Femur (tissue), 1 donor: ENCODE measurements at regions not wholly inside any gene's neighbourhood (a gene's known extent, or its start where the extent isn't known, plus 50 kb on each side); places are given as distances from the start of the nearest gene placed in this dataset.
"Not testable (repeated sequence)": the region's sequence is repeated elsewhere in the genome, so short reads cannot be mapped to it uniquely, and the experiment has no call there.

Experiments
- DNase-seq: peaks from one replicate; pipeline ENCODE4 v3.0.0-alpha.2; 2017

DNA sequence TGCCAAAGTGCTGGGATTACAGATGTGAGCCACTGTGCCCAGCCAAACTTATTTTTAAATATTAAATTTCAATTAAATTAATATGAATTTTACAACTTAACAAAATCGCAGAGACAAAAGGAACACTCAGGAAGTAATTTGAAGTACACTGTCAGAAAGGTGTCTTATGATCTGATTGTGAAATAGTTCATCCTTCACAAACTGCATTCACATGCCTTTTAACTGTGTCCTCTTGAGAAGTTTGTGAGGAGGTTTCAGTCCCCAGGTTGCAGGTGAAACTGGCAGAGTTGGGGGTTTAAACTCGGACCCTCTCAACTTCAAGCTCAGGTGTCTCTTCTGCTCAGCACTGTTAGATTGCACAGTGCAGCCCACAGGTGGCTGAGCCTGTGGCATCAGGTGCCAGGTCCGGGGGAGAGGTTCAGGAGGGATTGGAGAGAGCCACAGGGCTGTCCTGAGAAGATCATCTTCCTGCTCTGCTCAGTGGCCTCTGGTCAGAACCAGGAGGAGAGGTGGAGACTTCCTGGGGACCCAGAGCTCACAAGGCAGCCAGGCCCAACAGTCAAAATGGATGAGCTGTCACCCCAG, 152.3 kb upstream of the RAB4A start:
- DNase-seq, result no peak

GRCh38 chr1:229119161-229119560, 151.8 kb upstream of the RAB4A start:
- DNase-seq, result no peak

- DNase-seq, result no peak
Observed at GRCh38 chr1:229119876-229120275, 151.0 kb upstream of the RAB4A start.

DNA sequence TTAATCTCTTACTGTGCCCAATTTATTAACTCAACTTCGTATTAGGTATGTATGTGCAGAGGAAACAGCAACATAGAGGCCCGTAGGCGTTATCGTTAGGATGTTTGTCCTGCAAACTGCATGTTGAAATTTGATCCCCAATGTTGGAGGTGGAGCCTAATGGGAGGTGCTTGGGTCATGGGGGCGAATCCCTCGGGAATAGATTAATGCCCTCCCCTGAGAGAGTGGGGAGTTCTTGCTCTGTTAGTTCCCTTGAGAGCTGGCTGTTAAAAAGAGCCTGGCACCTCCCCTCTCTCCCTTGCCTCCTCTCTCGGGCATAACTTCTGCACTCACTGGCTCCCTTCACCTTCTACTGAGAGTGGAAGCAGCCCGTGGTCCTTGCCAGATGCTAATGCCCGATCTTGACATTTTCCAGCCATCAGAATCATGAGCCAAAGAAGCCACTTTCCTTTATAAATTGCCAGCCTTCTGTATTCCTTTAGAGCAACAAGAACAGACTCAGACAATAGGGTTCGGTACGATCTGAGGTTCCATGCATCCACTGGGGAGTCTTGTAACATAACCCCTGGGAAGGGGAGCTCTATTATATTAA, 149.0 kb upstream of the RAB4A start:
- DNase-seq, result no peak

DNA sequence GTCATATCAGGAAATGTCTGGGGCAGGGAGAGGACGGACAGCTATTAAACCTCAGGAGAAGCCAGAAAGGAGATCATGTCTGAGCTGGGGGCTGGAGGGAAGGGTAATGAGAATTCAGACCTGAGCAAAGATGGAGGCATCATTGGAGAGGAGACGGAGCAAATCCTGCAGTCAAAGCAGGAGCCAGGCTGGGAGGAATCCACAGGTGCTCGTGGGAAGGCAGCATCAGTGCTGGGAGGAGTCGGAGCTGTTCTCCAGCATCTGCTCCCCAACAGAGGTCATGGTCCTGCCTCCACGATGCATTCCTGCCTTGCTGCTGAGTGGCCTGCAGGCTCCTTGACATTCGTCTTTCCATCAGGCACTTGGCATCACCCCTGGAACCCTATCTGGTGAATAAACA, 148.3 kb upstream of the RAB4A start:
- no peak for DNase-seq

DNA sequence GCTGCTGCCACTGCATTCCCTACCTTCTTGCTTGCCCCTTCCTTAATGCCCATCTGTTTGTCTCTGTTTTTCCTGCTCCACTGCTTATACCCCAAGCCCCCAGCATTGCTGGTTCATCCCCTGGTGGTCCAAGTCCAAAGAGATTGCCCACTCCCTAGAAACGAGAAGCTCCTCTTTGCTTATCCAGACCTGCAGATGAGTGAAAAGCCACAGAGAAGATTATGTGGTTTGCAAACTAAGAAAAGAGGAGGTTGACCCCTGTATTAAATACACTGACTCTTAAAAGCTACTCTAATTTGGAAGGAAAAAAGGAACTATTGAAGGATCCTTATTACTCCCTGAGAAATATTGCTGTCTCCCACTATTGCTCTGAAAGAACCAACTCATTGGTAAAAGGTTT, 146.8 kb upstream of the RAB4A start:
- DNase-seq, result no peak

DNA sequence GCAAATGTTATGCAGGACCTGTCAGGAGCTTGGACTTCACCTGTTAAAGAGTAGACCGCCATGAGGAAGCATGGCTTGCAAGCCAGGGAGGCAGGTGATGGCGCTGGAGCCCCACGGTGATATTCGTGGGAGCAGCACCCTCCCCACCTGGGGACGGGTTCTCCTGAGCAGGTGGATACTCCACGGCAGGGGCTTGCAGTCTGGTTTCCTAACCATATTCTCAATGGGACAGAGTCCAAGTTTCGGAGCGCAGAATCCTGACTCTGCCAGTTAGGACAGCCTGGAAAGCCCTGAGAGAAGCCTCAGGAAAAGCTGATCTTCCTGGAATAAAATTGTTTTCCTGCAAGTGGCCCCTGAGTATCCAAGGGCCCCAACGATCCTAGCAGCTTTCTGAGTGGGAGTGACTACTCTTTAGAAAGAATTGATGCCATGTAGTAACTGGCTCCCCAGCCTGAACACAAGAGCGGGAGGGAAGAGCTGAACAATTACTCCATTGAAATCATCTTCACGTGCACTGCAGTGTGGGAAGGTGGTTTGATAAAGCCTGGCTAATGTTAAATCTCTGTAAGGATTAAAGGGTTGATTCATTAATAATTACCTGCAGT, 146.3 kb upstream of the RAB4A start:
- DNase-seq, result no peak

GRCh38 chr1:229127301-229127700, 143.6 kb upstream of the RAB4A start:
- DNase-seq, result no peak

GRCh38 chr1:229128066-229128608, 142.8 kb upstream of the RAB4A start:
- DNase-seq, result no peak

DNA sequence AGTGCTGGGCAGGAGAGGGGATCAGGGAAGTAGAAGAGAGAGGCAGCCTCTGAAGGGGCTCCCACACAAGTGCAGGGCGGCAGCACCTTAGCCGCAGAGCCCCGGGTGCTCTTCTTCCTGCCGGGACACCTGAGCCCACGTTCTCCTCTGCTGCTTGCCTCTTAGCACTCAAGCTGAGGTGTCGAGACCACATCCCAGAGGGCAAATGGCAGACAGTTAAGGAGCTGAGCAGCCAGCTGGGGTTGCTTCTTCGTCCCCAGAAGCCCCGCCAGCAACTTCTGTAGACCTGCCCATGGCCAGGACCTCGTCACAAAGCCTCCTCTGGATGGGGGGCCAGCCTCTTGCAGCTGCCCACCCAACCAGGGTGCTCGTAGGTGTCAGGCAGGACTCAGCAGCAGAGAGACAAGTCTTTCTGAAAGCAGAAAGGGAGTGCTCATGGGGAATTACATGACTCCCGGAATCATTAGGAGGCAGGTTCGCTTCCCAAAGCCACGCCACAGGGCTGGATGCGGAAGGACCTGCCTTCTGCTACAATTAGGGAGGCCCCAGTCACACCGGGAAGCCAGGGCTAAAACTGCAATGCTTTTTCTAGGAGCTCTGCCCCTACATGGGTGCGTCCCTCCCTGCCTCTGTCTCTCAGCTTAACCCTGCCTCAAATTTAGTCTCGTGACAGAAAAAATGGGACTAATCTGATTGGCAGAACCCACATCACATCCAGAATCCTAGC, 141.4 kb upstream of the RAB4A start:
- DNase-seq, result no peak

DNA sequence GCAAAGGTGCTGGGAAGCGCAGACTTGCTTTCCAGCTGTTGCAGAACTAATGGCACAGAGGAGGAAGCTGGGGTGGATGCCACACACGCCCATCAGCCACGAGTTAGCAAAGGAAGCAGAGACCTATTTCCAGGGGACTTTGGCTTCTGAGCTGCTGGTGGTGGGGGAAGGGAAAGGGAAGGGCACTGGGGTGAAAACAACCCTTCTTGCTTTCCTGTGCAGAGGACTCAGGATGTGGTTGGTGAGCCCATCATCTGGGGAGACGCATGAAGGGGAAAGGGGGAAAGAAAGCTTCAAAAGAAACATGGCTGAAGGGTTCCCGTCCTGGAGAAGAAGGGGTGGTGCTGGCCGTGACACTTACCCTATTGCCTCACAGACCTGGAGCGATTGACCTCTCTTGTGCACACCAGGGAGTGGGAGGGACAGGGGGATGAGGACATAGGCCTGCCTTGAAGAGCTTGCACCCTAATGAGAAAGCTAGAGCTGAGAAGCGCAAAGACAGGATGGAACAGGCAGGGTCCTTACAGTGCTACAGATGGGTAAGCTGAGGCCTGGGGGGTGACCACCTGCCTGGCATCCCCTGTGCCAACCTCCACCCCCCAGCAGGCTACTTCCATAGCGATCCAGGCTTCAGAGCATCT, 140.8 kb upstream of the RAB4A start:
- peak; percentile 51 for DNase-seq

DNA sequence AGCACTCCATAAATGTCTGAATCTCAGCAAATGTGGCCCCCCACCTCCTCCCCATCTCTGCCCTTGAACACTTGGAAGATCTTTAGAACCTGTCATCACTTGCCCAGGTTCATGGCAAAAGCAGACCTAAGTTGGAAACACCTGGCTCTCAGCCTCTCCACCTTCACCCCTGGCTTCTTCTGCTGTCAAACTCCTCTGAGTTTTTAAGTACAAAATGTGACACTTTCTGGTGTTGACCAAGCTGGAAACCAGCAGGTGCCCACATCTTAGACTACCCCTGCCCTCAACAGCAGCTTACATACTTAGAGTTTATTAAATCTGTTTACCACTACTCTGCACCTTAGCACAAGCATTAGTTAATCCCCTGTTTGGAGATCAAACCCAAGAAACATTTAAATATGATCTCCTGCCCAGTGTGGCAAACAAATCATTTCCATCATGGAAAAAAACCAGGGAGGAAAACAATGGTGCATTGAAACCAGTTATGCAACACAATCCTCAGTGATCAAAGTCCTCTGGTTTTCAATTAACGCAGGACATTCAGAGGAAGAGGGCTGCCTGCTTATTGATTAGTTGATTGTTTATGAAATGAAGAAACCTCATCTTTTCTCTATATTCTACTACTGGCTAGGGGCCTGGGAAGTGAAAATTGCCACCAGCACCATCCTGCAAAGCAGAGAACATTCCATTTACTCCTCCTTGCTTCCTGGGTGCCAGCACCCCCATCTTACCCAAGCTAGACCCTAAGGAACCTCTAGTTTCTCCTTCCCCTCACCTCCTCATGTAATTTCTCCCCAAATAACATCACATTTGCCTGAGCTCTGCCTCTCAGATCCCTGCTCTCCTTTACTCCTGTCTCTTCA, 139.4 kb upstream of the RAB4A start:
- DNase-seq, result no peak

GRCh38 chr1:229132106-229132443, 138.8 kb upstream of the RAB4A start:
- DNase-seq, result no peak

- DNase-seq, result no peak
Observed at GRCh38 chr1:229132706-229133105, 138.2 kb upstream of the RAB4A start.

DNA sequence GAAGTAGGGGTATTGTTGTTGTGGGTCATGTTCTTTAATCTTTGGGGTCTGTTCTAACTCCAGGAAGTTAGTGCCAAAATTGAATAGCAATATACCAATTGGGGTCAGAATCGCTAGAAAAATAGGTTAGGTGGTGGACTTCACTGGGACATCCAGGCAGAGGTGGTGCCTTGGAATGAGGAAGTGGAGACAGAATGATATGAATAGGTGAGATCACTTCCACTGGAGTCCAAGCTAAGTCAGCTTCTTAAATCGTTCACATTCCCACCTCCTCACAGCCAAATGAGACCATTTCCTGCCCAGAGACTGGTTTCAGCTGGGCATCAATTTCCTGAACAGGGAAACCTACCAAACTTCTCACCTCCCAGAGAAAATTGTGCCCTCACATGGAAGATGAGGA, 137.8 kb upstream of the RAB4A start:
- no peak for DNase-seq

DNA sequence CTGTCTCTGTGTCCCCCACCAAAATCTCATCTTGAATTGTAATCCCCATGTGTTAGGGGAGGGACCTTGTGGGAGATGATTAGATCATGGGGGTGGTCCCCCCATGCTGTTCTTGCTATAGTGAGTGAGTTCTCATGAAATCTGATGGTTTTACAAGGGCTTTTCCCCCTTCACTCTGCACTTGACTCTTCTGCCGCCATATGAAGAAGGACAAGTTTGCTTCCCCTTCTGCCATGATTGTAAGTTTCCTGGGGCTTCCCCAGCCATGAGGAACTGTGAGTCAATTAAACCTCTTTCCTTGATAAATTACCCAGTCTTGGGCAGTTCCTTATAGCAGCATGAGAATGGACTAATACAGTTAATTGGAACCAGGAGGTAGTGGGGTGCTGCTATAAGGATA, 137.1 kb upstream of the RAB4A start:
- DNase-seq, result no peak

DNA sequence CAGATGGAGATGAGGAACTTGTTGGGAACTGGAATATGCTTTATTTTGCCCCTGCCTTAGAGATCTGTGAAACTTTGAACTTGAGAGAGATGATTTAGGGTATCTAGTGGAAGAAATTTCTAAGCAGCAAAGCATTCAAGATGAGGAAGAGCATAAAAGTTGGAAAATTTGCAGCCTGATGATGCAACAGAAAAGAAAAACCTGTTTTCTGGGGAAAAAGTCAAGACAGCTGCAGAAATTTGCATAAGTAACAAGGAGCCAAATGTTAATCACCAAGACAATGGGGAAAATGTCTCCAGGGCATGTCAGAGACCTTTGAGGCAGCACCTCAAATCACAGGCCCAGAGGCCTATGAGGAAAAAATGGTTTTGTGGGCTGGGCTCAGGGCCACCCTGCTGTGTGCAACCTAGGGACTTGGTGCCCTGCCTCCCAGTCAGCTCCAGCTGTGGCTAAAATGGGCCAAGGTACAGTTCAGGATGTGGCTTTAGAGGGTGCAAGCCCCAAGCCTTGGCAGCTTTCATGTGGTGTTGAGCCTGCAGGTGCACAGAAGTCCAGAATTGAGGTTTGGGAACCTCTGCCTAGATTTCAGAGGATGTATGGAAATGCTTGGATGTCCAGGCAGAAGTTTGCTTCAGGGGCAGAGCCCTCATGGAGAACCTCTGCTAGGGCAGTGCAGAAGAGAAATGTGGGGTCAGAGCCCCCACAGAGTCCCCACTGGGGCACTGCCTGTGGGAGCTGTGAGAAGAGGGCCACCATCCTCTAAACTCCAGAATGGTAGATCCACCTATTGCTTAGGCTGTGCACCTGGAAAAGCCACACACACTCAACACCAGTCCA, 136.3 kb upstream of the RAB4A start:
- not testable (repeated sequence) for DNase-seq

GRCh38 chr1:229135773-229136172, 135.1 kb upstream of the RAB4A start:
- no peak for DNase-seq

DNA sequence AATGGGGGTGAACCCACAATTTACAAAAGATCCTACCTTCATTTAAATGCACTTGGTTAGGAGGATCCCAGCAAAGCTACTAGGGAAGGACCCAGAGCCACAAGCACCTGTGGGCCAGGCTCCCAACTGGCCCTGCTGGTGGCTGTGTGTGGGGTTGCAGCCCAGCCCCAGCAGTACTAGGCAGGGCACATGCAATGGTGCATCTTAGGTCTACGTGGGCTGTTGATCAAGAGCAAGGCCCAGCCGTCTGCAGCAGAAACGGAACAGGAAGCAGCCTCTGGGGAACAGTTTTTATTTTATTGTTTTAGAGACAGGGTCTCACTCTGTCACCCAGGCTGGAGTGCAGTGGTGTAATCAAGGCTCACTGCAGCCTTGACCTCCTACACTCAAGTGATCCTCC, 134.1 kb upstream of the RAB4A start:
- no peak for DNase-seq

DNA sequence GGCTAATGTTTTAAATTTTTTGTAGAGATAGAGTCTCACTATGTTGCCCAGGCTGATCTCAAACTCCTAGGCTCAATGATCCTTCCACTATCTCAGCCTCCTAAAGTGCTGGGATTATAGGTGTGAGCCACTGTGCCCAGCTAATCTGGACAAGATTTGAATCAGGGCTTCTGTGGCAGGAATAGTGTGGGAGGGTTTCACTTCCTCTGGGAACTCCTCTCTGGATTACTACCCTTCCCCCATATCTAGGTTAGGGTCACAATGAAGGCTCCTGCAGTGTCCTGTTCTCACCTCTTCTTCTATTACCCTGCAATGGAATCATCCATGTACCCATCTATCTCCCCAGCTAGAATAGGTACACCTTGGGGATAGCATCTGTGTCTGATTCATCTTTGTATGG, 133.6 kb upstream of the RAB4A start:
- DNase-seq, result no peak

GRCh38 chr1:229138058-229138457, 132.9 kb upstream of the RAB4A start:
- no peak for DNase-seq
